ENCODE measurements at regions not wholly inside any gene's neighbourhood (a gene's known extent, or its start where the extent isn't known, plus 50 kb on each side); places are given as distances from the start of the nearest gene placed in this dataset.

DNA sequence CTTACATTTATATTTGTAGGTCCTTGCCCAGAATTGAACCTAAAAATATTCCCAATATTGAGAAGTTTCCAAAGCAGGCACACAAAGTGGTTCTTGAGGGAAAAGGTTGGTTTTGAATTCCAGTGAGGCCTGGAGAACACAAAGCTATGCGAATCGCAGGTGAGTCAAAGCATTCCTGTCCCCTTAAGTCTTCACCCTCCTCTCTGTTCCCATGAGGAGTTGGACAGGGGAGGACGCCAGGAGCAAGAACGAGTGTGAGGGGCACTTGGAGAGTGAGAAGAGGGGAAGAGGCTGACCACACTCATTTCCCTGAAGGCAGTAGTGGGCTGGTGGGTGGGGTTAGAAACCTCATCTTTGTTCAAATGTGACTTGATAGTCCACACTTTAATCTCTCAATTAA is 185.8 kb upstream of the EOMES start:
- TF ChIP-seq, protein P1, sequence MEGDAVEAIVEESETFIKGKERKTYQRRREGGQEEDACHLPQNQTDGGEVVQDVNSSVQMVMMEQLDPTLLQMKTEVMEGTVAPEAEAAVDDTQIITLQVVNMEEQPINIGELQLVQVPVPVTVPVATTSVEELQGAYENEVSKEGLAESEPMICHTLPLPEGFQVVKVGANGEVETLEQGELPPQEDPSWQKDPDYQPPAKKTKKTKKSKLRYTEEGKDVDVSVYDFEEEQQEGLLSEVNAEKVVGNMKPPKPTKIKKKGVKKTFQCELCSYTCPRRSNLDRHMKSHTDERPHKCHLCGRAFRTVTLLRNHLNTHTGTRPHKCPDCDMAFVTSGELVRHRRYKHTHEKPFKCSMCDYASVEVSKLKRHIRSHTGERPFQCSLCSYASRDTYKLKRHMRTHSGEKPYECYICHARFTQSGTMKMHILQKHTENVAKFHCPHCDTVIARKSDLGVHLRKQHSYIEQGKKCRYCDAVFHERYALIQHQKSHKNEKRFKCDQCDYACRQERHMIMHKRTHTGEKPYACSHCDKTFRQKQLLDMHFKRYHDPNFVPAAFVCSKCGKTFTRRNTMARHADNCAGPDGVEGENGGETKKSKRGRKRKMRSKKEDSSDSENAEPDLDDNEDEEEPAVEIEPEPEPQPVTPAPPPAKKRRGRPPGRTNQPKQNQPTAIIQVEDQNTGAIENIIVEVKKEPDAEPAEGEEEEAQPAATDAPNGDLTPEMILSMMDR (IDR thresholded peaks at IDR 0.05), result no peak
- TF ChIP-seq EP300 (IDR thresholded peaks at IDR 0.05), result no peak
- TF ChIP-seq POLR2A (IDR thresholded peaks at IDR 0.05), result no peak
- TF ChIP-seq POLR2AphosphoS5 (IDR thresholded peaks at IDR 0.05), result no peak
